OCI-LY7 (cell line): ENCODE measurements at regions not wholly inside any gene's neighbourhood (a gene's known extent, or its start where the extent isn't known, plus 50 kb on each side); places are given as distances from the start of the nearest gene placed in this dataset.

ENCODE experiments used
- BruUV-seq: library from RNA; stranded (reverse); fragments of 400-500 nt; replicated peaks from 2 replicates; lab custom pipeline; 2021; lab: Mats Ljungman, UMichigan
- CTCF ChIA-PET: fragments of 300-600 bp; sonication (Branson Sonifier 250); formaldehyde crosslinking; loops from one replicate; lab custom pipeline; 2022; ENCODE audit warnings: antibody characterized with exemption; ENCODE audit not compliant: unreplicated experiment; lab: Charles Lee
- POLR2A ChIA-PET: fragments of 300-600 bp; sonication (Branson Sonifier 250); formaldehyde crosslinking; loops from one replicate; lab custom pipeline; 2022; ENCODE audit warnings: antibody characterized with exemption; lab: Charles Lee
- DNase-seq: peaks from one replicate; pipeline ENCODE4 v3.0.0-alpha.2; 2015; ENCODE audit warnings: low spot score
- H2AFZ ChIP-seq: fragments of 200-600 bp; sonication (generic), shearing (Covaris generic); 2 replicates; pipeline ENCODE4 v1.6.1; 2014; ENCODE audit warnings: mild to moderate bottlenecking, antibody characterized with exemption, low read length, moderate library complexity
- H3K27ac ChIP-seq: fragments of 200-600 bp; sonication (generic); 2 replicates; pipeline ENCODE4 v1.5.1; 2014; ENCODE audit warnings: mixed run types, low read depth, mild to moderate bottlenecking, moderate library complexity, low read length, inconsistent platforms; ENCODE audit not compliant: poor library complexity, severe bottlenecking
- H3K36me3 ChIP-seq: fragments of 200-600 bp; sonication (generic); 2 replicates; pipeline ENCODE4 v1.6.1; 2014; ENCODE audit warnings: mild to moderate bottlenecking, antibody characterized with exemption, low read length, moderate library complexity, mixed read lengths; ENCODE audit not compliant: insufficient read depth
- H3K4me1 ChIP-seq: fragments of 200-600 bp; sonication (generic); 2 replicates; pipeline ENCODE4 v1.5.1; 2014; ENCODE audit warnings: mild to moderate bottlenecking, low read length; ENCODE audit not compliant: insufficient read depth, poor library complexity, severe bottlenecking
- H3K4me2 ChIP-seq: fragments of 200-600 bp; sonication (generic); 2 replicates; pipeline ENCODE4 v1.6.1; 2014; ENCODE audit warnings: mild to moderate bottlenecking, low read length
- H3K4me3 ChIP-seq: fragments of 200-600 bp; sonication (generic); 2 replicates; pipeline ENCODE4 v1.5.1; 2014; ENCODE audit warnings: mild to moderate bottlenecking, low read depth, low read length; ENCODE audit not compliant: poor library complexity, severe bottlenecking
- H3K79me2 ChIP-seq: fragments of 200-600 bp; sonication (generic); 2 replicates; pipeline ENCODE4 v1.6.1; 2016; ENCODE audit warnings: low read depth, mild to moderate bottlenecking, low read length, moderate library complexity, mixed read lengths; ENCODE audit not compliant: insufficient read depth
- H3K9me2 ChIP-seq: fragments of 200-600 bp; sonication (generic); 2 replicates; pipeline ENCODE4 v1.6.1; 2016; ENCODE audit warnings: mild to moderate bottlenecking, low read length, mixed read lengths; ENCODE audit not compliant: insufficient read depth
- H3K9me3 ChIP-seq: fragments of 200-600 bp; sonication (generic); 2 replicates; pipeline ENCODE4 v1.6.1; 2014; ENCODE audit warnings: mild to moderate bottlenecking, mixed run types, low read length, mixed read lengths
- H4K20me1 ChIP-seq: fragments of 200-600 bp; sonication (generic); 2 replicates; pipeline ENCODE4 v1.6.1; 2014; ENCODE audit warnings: mild to moderate bottlenecking, antibody characterized with exemption, low read length, moderate library complexity, mixed read lengths; ENCODE audit not compliant: insufficient read depth
- EZH2phosphoT487 ChIP-seq: fragments of 200-600 bp; sonication (generic); IDR thresholded peaks from 2 replicates; pipeline ENCODE4 v1.6.1; 2018; ENCODE audit warnings: low read depth, borderline replicate concordance, mild to moderate bottlenecking, mixed run types, antibody characterized with exemption, low read length, moderate library complexity, mixed read lengths
- intact Hi-C: fragments of 100-400 bp; cut with micrococcal nuclease; formaldehyde crosslinking; loops from one replicate; pipeline ENCODE4 v1.10.0; 2022; ENCODE audit not compliant: unreplicated experiment
- TF ChIP-seq, protein P1 (sequence below): fragments of 200-600 bp; sonication (generic); conservative IDR thresholded peaks from 2 replicates; pipeline ENCODE4 v1.5.1; 2014; ENCODE audit warnings: mild to moderate bottlenecking, antibody characterized with exemption, low read length, moderate library complexity, mixed read lengths

- Histone ChIP-seq H3K27ac (no peak overlapping the region), H3K4me2 (no peak overlapping the region), H3K79me2 (no peaks in the 10 kb centered on the region), H3K9me2 (no peaks in the 10 kb centered on the region), H4K20me1 (no peaks in the 10 kb centered on the region), H3K4me1 (no peaks in the 10 kb centered on the region), H2AFZ (no peak overlapping the region), H3K9me3 (no peaks in the 10 kb centered on the region), H3K4me3 (no peak overlapping the region), H3K36me3 (no peaks in the 10 kb centered on the region)
- intact Hi-C loops, result no loop called here
- POLR2A ChIA-PET, result no interaction called here
- TF ChIP-seq, protein P1, sequence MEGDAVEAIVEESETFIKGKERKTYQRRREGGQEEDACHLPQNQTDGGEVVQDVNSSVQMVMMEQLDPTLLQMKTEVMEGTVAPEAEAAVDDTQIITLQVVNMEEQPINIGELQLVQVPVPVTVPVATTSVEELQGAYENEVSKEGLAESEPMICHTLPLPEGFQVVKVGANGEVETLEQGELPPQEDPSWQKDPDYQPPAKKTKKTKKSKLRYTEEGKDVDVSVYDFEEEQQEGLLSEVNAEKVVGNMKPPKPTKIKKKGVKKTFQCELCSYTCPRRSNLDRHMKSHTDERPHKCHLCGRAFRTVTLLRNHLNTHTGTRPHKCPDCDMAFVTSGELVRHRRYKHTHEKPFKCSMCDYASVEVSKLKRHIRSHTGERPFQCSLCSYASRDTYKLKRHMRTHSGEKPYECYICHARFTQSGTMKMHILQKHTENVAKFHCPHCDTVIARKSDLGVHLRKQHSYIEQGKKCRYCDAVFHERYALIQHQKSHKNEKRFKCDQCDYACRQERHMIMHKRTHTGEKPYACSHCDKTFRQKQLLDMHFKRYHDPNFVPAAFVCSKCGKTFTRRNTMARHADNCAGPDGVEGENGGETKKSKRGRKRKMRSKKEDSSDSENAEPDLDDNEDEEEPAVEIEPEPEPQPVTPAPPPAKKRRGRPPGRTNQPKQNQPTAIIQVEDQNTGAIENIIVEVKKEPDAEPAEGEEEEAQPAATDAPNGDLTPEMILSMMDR, result no peak
- TF ChIP-seq EZH2phosphoT487, result no peak
- CTCF ChIA-PET, result no interaction called here
- no TSS peak for BruUV-seq
- DNase-seq, result no peak
Measured at GRCh38 chr1:192238421-192238820, 78.4 kb upstream of the RGS21 start.

DNA sequence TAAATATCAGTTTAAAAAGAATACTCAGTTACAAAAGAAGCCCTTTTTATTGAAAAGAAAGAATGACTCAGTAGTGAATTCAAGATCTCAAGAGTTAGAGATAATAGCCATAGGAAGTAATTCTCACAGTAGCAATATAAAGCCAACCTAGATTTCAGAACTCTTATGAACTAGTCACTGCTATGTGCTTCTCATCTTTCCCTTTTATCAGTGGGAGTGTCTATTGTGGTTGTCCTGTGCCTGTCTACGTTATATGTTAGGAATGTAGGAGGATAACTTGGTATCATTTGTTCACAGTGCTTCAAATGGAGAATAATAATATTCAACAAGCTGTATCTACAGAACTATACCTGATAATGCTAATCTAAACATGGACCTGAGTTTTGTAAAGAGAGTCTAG lies 73.1 kb upstream of the RGS21 start:
- TF ChIP-seq, protein P1, result no peak
- no peak for TF ChIP-seq EZH2phosphoT487
- no peaks in the 10 kb centered on the region for H3K9me2 ChIP-seq
- no peak overlapping the region for H2AFZ ChIP-seq
- BruUV-seq, result no TSS peak
- H3K9me3 ChIP-seq, result peaks cover 3% of the 10 kb centered on the region; the same call in 1 of the 2 replicates
- CTCF ChIA-PET, result no interaction called here
- DNase-seq, result no peak
- no peaks in the 10 kb centered on the region for H4K20me1 ChIP-seq
- intact Hi-C loops, result no loop called here
- H3K4me1 ChIP-seq, result no peaks in the 10 kb centered on the region
- POLR2A ChIA-PET, result interaction anchor here (0.5 to 0.7 kb wide), 2 partner anchors 32 to 648 kb away, joined by 3 to 6 read pairs; no protein-coding TSS in a partner anchor
- no peak overlapping the region for H3K4me2 ChIP-seq
- no peaks in the 10 kb centered on the region for H3K36me3 ChIP-seq
- no peaks in the 10 kb centered on the region for H3K79me2 ChIP-seq
- H3K27ac ChIP-seq, result no peak overlapping the region
- H3K4me3 ChIP-seq, result no peak overlapping the region

DNA sequence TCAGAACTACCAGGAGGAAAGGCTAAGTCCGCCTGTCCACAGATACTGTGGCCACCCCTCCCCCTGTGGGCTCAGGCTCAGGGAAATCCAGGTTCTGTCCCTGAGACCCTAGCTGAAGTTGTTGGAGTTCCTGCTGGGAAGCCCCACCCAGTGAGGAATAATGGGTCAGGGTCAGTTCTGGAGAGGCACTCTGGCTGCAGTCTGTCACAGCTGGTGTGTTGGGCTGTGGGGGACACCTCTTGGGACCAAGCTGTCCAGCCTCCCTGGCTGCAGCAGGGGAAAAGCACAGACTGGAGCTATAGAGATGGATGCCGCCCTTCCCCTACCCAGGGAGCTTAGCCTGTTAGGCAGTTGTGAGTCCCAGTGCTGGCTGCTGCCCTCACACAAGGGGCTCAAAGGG lies 65.1 kb upstream of the RGS21 start:
- intact Hi-C loops, result no loop called here
- no peaks in the 10 kb centered on the region for H3K9me2 ChIP-seq
- H3K36me3 ChIP-seq, result no peaks in the 10 kb centered on the region
- H3K4me2 ChIP-seq, result no peak overlapping the region
- H3K9me3 ChIP-seq, result no peaks in the 10 kb centered on the region
- TF ChIP-seq, protein P1, result no peak
- TF ChIP-seq EZH2phosphoT487, result no peak
- H3K4me1 ChIP-seq, result no peaks in the 10 kb centered on the region
- no peak overlapping the region for H3K27ac ChIP-seq
- no TSS peak for BruUV-seq
- CTCF ChIA-PET, result no interaction called here
- no peaks in the 10 kb centered on the region for H4K20me1 ChIP-seq
- no peak for DNase-seq
- H3K79me2 ChIP-seq, result no peaks in the 10 kb centered on the region
- POLR2A ChIA-PET, result no interaction called here
- H2AFZ ChIP-seq, result no peak overlapping the region
- H3K4me3 ChIP-seq, result no peak overlapping the region
